ENCODE measurements at regions not wholly inside any gene's neighbourhood (a gene's known extent, or its start where the extent isn't known, plus 50 kb on each side); places are given as distances from the start of the nearest gene placed in this dataset.

DNA sequence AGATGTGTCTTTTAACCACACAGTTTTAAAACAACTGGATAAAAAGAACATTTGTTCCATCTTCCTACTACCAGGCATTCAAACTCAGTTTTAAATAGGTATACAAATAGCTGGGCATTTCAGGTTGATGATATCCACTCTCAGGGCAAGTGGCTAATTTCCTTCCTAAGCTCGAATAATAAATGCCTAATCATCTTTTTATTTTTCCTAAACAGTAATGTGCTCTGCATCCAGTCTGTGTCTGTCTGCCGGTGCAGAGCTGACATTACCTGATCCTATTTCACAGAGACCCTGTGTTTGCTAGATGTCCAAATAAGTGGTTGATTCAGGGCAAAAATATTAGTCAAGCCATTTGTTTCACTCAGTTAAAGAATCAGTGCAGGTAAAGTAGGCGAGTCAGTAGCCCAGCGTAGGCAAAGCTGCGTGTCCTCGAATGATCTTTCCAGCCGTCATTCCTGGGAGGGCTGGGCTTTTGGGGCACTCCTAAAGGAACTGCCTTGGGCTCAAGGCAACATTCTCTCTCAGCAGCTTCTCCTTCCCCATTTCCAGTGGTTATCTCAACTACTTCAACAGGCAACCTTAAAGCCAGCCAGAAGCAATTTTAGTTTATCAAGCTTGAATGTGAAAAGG lies 74.2 kb upstream of the BMP2 start:
- no peak for DNase-seq (ENCODE audit: low read depth, low spot score)

DNA sequence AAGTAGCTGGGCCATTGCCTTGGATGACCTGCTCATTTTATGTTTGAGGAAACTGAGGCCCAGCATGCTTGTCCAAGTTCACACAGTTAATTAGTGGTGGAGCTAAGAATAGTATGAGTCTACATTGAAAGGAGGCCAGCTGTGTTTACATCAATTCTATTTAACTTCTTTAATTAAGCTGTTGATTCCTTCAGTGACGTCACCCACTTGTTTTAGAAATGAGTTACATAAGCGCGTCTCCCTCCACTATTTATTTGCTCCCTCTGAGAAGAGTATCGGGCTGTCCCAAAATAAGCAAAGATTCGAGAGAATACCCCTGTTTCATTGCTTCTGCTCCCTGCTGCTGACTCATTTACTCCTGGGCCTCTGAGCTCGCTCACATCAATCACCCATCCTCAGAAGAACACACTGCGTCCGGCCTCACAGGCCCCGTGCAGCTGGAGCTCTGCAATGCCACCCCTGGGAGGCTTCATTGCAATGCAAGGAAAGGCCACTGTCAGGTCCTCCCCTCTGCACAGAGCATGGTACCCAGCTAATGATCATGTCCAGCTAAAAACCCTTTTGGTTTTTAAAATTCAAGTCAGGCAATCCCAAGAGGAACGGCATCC lies 74.8 kb upstream of the BMP2 start:
- no peak for DNase-seq (ENCODE audit: low read depth, low spot score)

DNA sequence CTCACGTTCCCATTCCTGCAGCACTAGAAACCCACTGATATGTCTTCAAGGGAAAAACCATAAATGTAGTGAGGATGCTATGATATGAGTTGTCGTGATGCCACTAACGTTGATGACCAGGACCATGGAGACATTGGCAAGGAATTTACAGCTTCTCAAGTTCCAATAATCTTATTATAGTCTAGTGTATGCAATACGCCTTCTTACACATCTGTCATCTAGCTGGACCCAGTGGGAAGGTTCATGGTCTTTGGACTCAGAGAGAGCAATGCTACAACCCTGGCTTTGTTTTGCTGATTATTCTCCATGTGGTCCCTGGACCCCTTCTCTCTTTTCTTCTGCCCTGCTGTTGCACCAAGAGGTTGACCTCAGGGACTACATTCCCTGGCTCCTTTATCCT lies 76.0 kb upstream of the BMP2 start:
- no peak for DNase-seq (ENCODE audit: low read depth, low spot score)

DNA sequence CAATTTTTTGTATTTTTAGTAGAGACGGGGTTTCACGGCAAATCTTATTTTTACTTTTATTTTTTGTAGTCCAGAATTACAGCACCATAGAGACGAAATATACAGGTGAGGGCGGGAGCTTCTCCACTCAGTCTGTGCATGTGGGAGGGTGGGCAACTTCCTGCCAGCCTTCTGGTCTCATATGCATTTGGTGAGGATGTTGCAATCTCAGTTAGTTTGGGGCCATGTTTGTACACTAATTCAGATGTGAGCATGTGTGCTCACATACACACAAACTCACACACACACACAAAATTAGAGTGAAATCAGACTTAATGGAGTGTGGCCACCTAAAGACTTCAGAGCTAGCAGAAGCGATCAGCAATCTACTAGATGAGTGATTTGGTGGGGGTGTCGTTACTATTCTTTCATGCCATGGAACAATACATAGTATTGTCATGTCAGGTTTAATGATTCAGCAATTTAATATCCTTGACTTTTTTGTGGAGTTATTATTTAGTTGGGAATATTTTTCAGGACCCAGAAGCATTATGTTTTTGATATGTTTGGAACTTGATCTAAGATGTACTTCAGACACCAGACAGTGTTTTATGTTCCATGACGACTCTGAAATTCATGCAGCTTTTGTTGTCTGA lies 78.0 kb upstream of the BMP2 start:
- DNase-seq (ENCODE audit: low read depth, low spot score): no peak

DNA sequence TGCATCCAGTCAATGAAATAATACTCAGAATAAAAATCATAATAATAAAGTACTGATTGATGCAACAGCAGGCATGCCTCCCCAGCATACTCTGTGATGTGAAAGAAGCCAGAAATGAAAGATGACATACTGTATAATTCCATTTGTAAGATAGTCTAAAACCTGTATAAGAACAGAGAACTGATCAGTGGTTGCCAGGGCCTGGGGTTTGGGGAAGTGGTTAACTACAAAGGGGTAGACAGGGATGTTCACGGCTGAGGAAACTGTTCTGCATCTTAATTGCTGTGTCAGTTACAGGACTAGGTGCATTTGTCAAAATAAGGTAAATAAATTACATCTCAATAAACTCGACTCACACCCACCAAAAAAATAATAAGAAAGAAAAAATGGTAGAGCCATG lies 81.3 kb upstream of the BMP2 start:
- DNase-seq (ENCODE audit: low read depth, low spot score): no peak

- DNase-seq (ENCODE audit: low read depth, low spot score): no peak
Measured at GRCh38 chr20:6685626-6686025, 81.9 kb upstream of the BMP2 start.

GRCh38 chr20:6685181-6685582 lies 82.3 kb upstream of the BMP2 start:
- no peak for DNase-seq (ENCODE audit: low read depth, low spot score)

DNA sequence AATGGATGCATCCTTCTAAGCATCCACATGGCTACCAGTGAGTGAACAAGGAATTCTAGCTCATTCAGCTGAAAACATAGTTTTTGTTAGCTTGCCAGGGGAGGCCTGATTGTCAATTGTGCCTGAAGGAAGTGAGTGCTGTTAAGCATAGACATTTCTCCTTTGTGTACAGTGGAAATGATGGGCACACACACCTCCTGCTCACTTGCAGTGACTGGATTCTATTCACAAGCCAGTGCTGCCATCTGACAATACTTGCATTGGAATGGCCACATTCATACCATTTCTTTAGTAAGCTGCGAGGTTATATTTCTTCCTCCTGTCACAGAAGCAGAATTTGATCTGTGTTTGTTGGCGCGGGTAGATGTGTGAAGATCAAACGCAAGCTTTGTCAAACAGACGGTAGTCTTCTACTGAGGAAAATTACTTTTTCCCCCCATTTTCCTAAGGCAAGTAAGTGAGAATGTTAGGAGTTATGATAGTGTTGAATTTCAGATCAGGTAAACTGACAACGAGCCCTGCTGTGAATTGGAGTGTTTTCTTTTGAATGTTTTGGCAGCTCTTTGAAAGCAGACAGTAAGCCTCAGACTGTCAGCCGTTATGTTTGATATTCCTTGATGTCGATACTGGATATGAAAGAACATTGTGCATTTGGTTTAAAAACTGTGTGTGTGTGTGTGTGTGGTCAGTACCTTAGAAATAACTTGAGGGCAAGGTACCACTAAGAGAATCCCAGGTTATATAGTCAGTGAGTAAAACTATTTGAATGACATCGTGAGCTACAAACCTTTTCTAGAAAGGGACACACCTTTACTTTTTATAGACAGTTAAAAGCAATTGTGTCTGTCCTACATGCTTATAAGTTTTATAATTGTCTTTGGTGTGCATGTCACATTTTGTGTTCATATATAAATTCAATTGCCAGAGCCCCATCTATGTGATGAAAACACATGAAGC lies 84.2 kb upstream of the BMP2 start:
- no peak for DNase-seq (ENCODE audit: low read depth, low spot score)

- no peak for DNase-seq (ENCODE audit: low read depth, low spot score)
Measured at GRCh38 chr20:6680854-6681253, 86.6 kb upstream of the BMP2 start.

GRCh38 chr20:6680441-6680840 lies 87.0 kb upstream of the BMP2 start:
- no peak for DNase-seq (ENCODE audit: low read depth, low spot score)

DNA sequence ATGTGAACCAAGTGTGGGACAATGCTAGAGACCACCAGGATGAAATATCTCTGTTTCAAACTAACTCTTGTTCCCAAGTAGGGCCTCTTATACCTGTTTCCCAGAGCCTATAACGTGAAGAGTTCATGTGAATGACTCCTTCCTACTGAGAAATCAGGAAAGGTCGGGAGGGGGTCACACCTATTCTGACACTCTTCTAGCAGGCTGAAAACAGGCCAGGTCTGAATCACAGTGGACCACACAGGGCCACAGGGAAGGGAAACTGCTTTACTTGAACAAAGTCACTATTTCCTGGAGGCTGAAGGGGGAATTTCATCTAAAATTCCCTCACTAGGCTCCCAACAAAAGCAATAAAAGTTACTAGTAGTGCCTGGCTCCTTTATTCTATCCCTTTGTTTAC lies 88.4 kb upstream of the BMP2 start:
- DNase-seq (ENCODE audit: low read depth, low spot score): no peak

DNA sequence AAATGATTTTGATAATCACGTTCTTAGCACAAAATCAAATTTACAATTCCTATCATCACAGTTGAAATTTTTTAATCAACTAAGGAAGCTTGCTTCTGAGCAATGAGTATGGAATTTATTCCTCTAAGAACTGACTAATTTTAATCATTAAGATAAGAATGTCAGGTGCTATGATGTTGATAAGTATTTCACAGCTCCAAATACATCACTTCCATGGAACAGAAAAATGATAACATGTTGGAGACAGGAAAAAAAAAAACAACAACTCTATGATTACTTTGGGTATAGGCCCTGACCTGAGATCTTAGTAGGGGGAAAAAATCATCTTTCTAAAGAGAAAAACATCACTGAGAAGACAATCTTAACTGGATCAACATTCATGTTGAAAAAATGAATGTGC lies 89.4 kb upstream of the BMP2 start:
- no peak for DNase-seq (ENCODE audit: low read depth, low spot score)

DNA sequence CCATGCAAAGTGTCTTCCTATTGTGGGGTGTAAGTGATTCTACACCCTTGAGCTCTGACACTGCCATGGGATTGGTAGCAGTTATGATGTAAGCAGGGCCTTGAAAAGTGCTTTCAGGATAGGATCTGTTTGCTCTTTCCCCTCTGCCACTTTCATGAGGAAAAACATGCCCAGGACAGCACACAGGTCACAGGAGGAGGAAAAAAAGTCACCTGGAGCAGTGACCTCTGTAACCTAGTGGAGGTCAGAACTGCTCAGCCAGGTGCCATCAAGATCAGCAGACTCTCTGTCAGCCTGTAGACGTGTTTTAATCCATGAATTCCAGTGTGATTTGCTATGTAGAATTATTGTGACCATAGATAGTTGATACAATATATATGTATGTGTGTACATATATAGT lies 92.7 kb upstream of the BMP2 start:
- DNase-seq (ENCODE audit: low read depth, low spot score): no peak

DNA sequence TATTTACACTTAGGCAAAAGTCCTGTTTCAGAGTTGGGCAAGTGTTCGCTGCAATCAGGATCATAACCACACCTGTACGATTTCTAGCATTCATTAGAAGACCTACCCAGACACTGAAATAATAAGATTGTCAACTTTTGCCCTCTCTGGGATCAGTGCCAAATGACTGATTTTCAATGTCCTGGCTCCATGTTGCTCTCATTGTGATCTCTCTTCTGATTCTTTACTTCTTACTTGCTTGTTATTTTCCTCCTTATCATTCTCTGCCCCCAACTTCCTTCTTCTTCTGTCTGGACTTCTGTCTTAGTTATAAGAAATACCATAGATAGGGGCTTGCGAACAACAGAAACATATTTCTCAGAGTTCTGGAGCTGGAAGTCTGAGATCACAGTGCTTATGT lies 94.4 kb upstream of the BMP2 start:
- no peak for DNase-seq (ENCODE audit: low read depth, low spot score)

- DNase-seq (ENCODE audit: low read depth, low spot score): no peak
Measured at GRCh38 chr20:6671829-6672228, 95.7 kb upstream of the BMP2 start.

DNA sequence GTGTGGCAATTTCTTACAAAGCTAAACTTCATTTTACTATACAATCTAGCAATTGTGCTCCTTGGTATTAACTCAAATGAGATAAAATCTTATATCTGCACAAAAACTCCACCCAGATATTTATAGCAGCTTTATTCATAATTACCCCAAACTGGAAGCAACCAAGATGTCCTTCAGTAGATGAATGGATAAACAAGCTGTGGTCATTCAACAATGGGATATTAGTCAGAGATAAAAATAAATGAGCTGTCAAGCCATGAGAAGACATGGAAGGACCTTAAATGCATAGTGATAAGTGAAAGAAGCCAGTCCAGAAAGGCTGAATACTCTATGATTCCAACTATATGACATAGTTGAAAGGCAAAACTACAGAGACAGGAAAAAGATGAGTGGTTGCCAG lies 98.9 kb upstream of the BMP2 start:
- DNase-seq (ENCODE audit: low read depth, low spot score): no peak

- no peak for DNase-seq (ENCODE audit: low read depth, low spot score)
Measured at GRCh38 chr20:6665621-6666355, 101.7 kb upstream of the BMP2 start.

GRCh38 chr20:6665161-6665560 lies 102.3 kb upstream of the BMP2 start:
- no peak for DNase-seq (ENCODE audit: low read depth, low spot score)

- no peak for DNase-seq (ENCODE audit: low read depth, low spot score)
Measured at GRCh38 chr20:6664574-6664973, 102.9 kb upstream of the BMP2 start.

- DNase-seq (ENCODE audit: low read depth, low spot score): no peak
Measured at GRCh38 chr20:6663751-6664388, 103.6 kb upstream of the BMP2 start.

DNA sequence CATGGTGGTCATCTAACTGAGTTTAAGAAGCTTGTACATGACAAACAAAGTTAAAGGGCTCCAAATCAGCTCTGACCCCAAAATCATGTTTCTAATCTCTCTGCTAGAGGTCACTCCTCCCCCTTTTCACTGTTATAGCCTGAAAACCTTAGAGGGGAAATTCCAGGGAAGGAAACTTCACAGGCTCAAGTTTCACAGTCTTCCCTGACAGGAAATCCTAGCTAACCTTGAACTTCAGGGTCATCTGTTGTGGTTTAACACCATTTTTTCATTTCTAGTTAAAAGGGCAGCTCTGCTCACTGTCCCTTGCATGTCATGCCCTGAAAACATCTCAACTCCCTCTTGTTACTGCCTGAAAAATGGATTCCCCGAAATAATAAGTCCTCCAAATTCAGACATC lies 104.4 kb upstream of the BMP2 start:
- DNase-seq (ENCODE audit: low read depth, low spot score): no peak
